ENCODE measurements at regions not wholly inside any gene's neighbourhood (a gene's known extent, or its start where the extent isn't known, plus 50 kb on each side); places are given as distances from the start of the nearest gene placed in this dataset.

GRCh38 chr4:151469970-151470369 lies 61.0 kb downstream of the FHIP1A start:
- no peak for TF ChIP-seq POLR2AphosphoS5 (IDR thresholded peaks at IDR 0.05; ENCODE audit: low read depth, low read length)
- TF ChIP-seq FOSL1 (IDR thresholded peaks at IDR 0.05; ENCODE audit: low read depth) = no peak
- TF ChIP-seq POLR2A (IDR thresholded peaks at IDR 0.05; ENCODE audit: borderline replicate concordance, extremely low read depth, insufficient read depth, insufficient read length) = no peak
- no peak for TF ChIP-seq EGR1 (IDR thresholded peaks at IDR 0.05; ENCODE audit: low read depth)
- TF ChIP-seq CTCF (IDR thresholded peaks at IDR 0.05 in 2 of 3, conservative IDR thresholded peaks at IDR 0.05 in 1 of 3; ENCODE audit: borderline replicate concordance in 1 of 3, insufficient read depth in 1 of 3, low read depth in 2 of 3, low read length in 2 of 3) = no peak
- no peak for TF ChIP-seq EZH2 (IDR thresholded peaks at IDR 0.05)
- TF ChIP-seq ZBTB33 (IDR thresholded peaks at IDR 0.05; ENCODE audit: extremely low read depth, insufficient replicate concordance, low read length) = no peak
- no peak for TF ChIP-seq RAD21 (IDR thresholded peaks at IDR 0.05; ENCODE audit: low read depth)
- no peak for TF ChIP-seq MAX (IDR thresholded peaks at IDR 0.05)
